ENCODE measurements at regions not wholly inside any gene's neighbourhood (a gene's known extent, or its start where the extent isn't known, plus 50 kb on each side); places are given as distances from the start of the nearest gene placed in this dataset.
"Not testable (repeated sequence)": the region's sequence is repeated elsewhere in the genome, so short reads cannot be mapped to it uniquely, and the experiment has no call there.

DNA sequence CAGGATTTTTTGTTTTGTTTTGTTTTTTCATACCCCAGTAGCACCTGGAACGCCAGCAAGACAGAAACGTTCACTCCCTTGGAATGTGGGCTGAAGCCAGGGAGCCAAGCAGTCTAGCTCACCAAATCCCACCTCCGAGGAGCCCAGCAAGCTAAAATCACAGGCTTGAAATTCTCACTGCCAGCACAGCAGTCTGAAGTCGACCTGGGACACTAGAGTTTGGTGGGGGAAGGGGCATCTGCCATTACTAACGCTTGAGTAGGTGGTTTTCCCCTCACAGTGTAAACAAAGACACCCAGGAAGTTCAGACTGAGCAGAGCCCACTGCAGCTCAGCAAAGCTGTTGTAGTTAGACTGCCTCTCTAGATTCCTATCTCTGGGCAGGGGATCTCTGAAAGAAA is 99.6 kb upstream of the FGF16 start:
- no peak for DNase-seq (ENCODE audit: extremely low read depth, insufficient read length)
- Histone ChIP-seq H3K36me3 (ENCODE audit: control insufficient read depth, insufficient read depth, low read length) (no peaks in the 10 kb centered on the region), H3K27me3 (replicated peaks; ENCODE audit: control insufficient read depth, insufficient read depth, low read length) (no peaks in the 10 kb centered on the region), H3K4me3 (replicated peaks; ENCODE audit: low read depth, low read length) (no peak overlapping the region)
- TF ChIP-seq, protein P1, sequence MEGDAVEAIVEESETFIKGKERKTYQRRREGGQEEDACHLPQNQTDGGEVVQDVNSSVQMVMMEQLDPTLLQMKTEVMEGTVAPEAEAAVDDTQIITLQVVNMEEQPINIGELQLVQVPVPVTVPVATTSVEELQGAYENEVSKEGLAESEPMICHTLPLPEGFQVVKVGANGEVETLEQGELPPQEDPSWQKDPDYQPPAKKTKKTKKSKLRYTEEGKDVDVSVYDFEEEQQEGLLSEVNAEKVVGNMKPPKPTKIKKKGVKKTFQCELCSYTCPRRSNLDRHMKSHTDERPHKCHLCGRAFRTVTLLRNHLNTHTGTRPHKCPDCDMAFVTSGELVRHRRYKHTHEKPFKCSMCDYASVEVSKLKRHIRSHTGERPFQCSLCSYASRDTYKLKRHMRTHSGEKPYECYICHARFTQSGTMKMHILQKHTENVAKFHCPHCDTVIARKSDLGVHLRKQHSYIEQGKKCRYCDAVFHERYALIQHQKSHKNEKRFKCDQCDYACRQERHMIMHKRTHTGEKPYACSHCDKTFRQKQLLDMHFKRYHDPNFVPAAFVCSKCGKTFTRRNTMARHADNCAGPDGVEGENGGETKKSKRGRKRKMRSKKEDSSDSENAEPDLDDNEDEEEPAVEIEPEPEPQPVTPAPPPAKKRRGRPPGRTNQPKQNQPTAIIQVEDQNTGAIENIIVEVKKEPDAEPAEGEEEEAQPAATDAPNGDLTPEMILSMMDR (IDR thresholded peaks at IDR 0.05; ENCODE audit: insufficient read depth, low read length, poor library complexity, severe bottlenecking): no peak

DNA sequence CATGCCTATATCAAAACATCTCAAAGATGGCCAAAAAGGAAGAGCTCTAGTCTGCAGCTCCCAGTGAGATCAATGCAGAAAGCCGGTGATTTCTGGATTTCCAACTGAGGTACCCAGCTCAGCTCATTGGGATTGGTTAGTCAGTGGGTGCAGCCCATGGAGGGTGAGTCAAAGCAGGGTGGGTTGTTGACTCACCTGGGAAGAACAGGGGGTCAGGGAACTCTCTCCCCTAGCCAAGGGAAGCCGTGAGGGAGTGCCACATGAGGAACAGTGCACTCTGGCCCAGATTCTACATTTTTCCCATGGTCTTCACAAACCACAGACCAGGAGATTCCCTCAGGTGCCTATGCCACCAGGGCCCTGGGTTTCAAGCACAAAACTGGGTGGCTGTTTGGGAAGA is 57.3 kb upstream of the FGF16 start:
- Histone ChIP-seq H3K36me3 (ENCODE audit: control insufficient read depth, insufficient read depth, low read length) (no peaks in the 10 kb centered on the region), H3K4me3 (replicated peaks; ENCODE audit: low read depth, low read length) (no peak overlapping the region), H3K27me3 (replicated peaks; ENCODE audit: control insufficient read depth, insufficient read depth, low read length) (no peaks in the 10 kb centered on the region)
- no peak for DNase-seq (ENCODE audit: extremely low read depth, insufficient read length)
- TF ChIP-seq, protein P1 (IDR thresholded peaks at IDR 0.05; ENCODE audit: insufficient read depth, low read length, poor library complexity, severe bottlenecking): no peak

DNA sequence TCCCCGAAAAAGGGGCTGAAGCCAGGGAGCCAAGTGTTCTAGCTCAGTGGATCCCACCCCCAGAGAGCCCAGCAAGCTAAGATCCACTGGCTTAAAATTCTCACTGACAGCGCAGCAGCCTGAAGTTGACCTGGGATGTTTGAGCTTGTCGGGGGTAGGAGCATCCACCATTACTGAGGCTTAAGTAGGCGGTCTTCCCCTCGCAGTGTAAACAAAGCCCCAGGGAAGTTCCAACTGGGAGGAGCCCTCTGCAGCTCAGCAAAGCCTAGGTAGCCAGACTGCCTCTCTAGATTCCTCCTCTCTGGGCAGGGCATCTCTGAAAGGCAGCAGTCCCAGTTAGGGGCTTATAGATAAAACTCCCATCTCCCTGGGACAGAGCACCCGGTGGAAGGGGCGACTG is 56.8 kb upstream of the FGF16 start:
- not testable (repeated sequence) for DNase-seq (ENCODE audit: extremely low read depth, insufficient read length); H3K27me3 ChIP-seq (replicated peaks; ENCODE audit: control insufficient read depth, insufficient read depth, low read length); H3K4me3 ChIP-seq (replicated peaks; ENCODE audit: low read depth, low read length); H3K36me3 ChIP-seq (ENCODE audit: control insufficient read depth, insufficient read depth, low read length)

DNA sequence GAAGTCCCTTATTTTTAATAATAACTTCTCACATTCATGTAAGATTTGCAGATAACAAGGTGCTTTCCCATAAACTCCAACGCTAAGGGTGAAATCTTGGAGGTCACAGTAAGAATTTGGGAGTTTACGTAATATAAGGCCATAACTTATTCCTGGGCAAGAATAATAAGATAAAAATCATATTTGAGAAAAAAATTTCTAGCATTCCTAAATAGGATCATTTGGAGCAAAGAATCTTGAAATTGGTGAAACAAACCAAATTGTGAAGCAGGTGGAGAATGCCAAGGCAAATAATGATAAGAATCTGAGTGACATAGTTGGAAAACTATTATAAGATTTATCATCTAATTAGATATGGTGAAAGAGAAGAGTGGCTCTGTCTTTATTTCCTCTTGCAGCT is 50.4 kb upstream of the FGF16 start:
- no peak overlapping the region for H3K4me3 ChIP-seq (replicated peaks; ENCODE audit: low read depth, low read length)
- H3K27me3 ChIP-seq (replicated peaks; ENCODE audit: control insufficient read depth, insufficient read depth, low read length): no peaks in the 10 kb centered on the region
- TF ChIP-seq, protein P1 (IDR thresholded peaks at IDR 0.05; ENCODE audit: insufficient read depth, low read length, poor library complexity, severe bottlenecking): no peak
- no peaks in the 10 kb centered on the region for H3K36me3 ChIP-seq (ENCODE audit: control insufficient read depth, insufficient read depth, low read length)
- no peak for DNase-seq (ENCODE audit: extremely low read depth, insufficient read length)
